Spleen (tissue), 11 donors: ENCODE measurements at regions not wholly inside any gene's neighbourhood (a gene's known extent, or its start where the extent isn't known, plus 50 kb on each side); places are given as distances from the start of the nearest gene placed in this dataset.

Experiments used
- DNase-seq: peaks from one replicate; pipeline ENCODE4 v3.0.0-alpha.2; 2020
- H3K27ac ChIP-seq, 8 donors: fragments of 200-600 bp; sonication (generic) in 7 of 8; 1 replicate in 4 of 8; 2 replicates in 4 of 8; pipeline versions ENCODE4 v1.5.0 to v1.8.0; 2016 to 2021; ENCODE audit warnings: inconsistent platforms in 4 of 8, mild to moderate bottlenecking in 4 of 8, moderate library complexity in 1 of 8
- H3K27me3 ChIP-seq, 7 donors: fragments of 200-600 bp; sonication (generic) in 6 of 7; replicated peaks in 1 of 7; 1 replicate in 4 of 7; 2 replicates in 3 of 7; pipeline versions ENCODE4 v1.5.0 to v1.8.0; 2016 to 2021; ENCODE audit warnings: inconsistent platforms in 3 of 7, mild to moderate bottlenecking in 1 of 7
- H3K36me3 ChIP-seq, 6 donors: fragments of 200-600 bp; sonication (generic) in 5 of 6; 1 replicate in 4 of 6; 2 replicates in 2 of 6; pipeline versions ENCODE4 v1.5.0 to v1.8.0; 2016 to 2021; ENCODE audit warnings: inconsistent platforms in 2 of 6
- H3K4me1 ChIP-seq, 6 donors: fragments of 200-600 bp; sonication (generic) in 5 of 6; 1 replicate in 3 of 6; 2 replicates in 3 of 6; pipeline versions ENCODE4 v1.5.0 to v1.8.0; 2016 to 2021; ENCODE audit warnings: inconsistent platforms in 3 of 6
- H3K4me3 ChIP-seq, 8 donors: fragments of 200-600 bp; sonication (generic) in 7 of 8; 1 replicate in 4 of 8; 2 replicates in 4 of 8; pipeline versions ENCODE4 v1.5.0 to v1.8.0; 2016 to 2021; ENCODE audit warnings: inconsistent platforms in 4 of 8, mild to moderate bottlenecking in 4 of 8, moderate library complexity in 2 of 8
- H3K9me3 ChIP-seq, 8 donors: fragments of 200-600 bp; sonication (generic) in 7 of 8; 1 replicate in 4 of 8; 2 replicates in 4 of 8; pipeline versions ENCODE4 v1.5.0 to v1.8.0; 2016 to 2021; ENCODE audit warnings: inconsistent platforms in 4 of 8
- POLR2A ChIP-seq, 3 donors: fragments of 450-650 bp; IDR thresholded peaks; one replicate each; pipeline ENCODE4 v1.5.1; 2017; ENCODE audit warnings: antibody characterized with exemption in 3 of 3, mild to moderate bottlenecking in 1 of 3
- POLR2AphosphoS5 ChIP-seq, 3 donors: sonication (generic); formaldehyde crosslinking; IDR thresholded peaks; one replicate each; pipeline ENCODE4 v1.5.1; 2017; ENCODE audit warnings: antibody characterized with exemption in 3 of 3
- WGBS, 5 donors: extraction: QIAGEN DNeasy Blood & Tissue Kit in 3 of 5; methylation state at CpG; one replicate each; pipeline versions ENCODE4 v1.1.5 to v1.1.7; 2013 to 2018; 5-methylcytosine and 5-hydroxymethylcytosine counted together
- intact Hi-C: fragments of 100-400 bp; cut with DNase I; formaldehyde crosslinking; loops from one replicate; pipeline ENCODE4 v1.15.0; 2023; ENCODE audit warnings: low total_unique reads
- TF ChIP-seq, protein P1 (sequence below), 11 experiments: fragments of 200-600 bp in 7 of 11; fragments of 450-650 bp in 4 of 11; sonication (generic) in 4 of 11; IDR thresholded peaks in 8 of 11; conservative IDR thresholded peaks in 3 of 11; 1 replicate in 7 of 11; 2 replicates in 4 of 11; pipeline versions ENCODE4 v1.4.0 to v1.8.0; 2016 to 2021; ENCODE audit warnings: antibody characterized with exemption in 11 of 11, inconsistent platforms in 4 of 11, mild to moderate bottlenecking in 1 of 11
- donor health status: healthy with polysubstance abuse.
- donor health status: DM: no; HTN: no; CAD: no; lungs with moderate emphysema.
- donor health status: DM: no; HTN: no; CAD: no.
- donor health status: Bipolar disorder and iron deficiency.
- donor health status: healthy.
- donor health status: DM: no; HTN: no; CAD: no.
- donor health status: DM: yes; HTN: yes; CAD: no.

GRCh38 chr9:126150411-126151030 lies 176.1 kb upstream of the MVB12B start:
- Histone ChIP-seq H3K27ac (peak overlapping the region in 2 of 8 donors; percentile 13 to 60), H3K4me1 (peaks cover 0 to 17% (median 0%) of the 10 kb centered on the region in 6 donors), H3K9me3 (no peaks in the 10 kb centered on the region), H3K4me3 (no peak overlapping the region), H3K27me3 (peaks cover 0 to 37% (median 0%) of the 10 kb centered on the region in 7 donors), H3K36me3 (no peaks in the 10 kb centered on the region)
- peak; percentile 47 for DNase-seq
- TF ChIP-seq, protein P1, sequence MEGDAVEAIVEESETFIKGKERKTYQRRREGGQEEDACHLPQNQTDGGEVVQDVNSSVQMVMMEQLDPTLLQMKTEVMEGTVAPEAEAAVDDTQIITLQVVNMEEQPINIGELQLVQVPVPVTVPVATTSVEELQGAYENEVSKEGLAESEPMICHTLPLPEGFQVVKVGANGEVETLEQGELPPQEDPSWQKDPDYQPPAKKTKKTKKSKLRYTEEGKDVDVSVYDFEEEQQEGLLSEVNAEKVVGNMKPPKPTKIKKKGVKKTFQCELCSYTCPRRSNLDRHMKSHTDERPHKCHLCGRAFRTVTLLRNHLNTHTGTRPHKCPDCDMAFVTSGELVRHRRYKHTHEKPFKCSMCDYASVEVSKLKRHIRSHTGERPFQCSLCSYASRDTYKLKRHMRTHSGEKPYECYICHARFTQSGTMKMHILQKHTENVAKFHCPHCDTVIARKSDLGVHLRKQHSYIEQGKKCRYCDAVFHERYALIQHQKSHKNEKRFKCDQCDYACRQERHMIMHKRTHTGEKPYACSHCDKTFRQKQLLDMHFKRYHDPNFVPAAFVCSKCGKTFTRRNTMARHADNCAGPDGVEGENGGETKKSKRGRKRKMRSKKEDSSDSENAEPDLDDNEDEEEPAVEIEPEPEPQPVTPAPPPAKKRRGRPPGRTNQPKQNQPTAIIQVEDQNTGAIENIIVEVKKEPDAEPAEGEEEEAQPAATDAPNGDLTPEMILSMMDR (IDR thresholded peaks at IDR 0.05 in 8 of 11, conservative IDR thresholded peaks at IDR 0.05 in 3 of 11): no peak
- 62 to 78% (median 66%) methylated on average over 6 of the region's 6 CpGs for WGBS, 5 donors
- intact Hi-C loops: no loop called here

GRCh38 chr9:126151031-126151685 lies 175.5 kb upstream of the MVB12B start:
- intact Hi-C loops: no loop called here
- Histone ChIP-seq H3K4me3 (no peak overlapping the region), H3K27ac (peak overlapping the region in 4 of 8 donors; percentile 37 to 60 (median 41)), H3K36me3 (no peaks in the 10 kb centered on the region), H3K27me3 (peaks cover 0 to 32% (median 0%) of the 10 kb centered on the region in 7 donors), H3K9me3 (no peaks in the 10 kb centered on the region), H3K4me1 (peaks cover 0 to 16% (median 0%) of the 10 kb centered on the region in 6 donors)
- no peak for TF ChIP-seq POLR2AphosphoS5 (IDR thresholded peaks at IDR 0.05)
- TF ChIP-seq, protein P1 (IDR thresholded peaks at IDR 0.05 in 8 of 11, conservative IDR thresholded peaks at IDR 0.05 in 3 of 11): no peak
- TF ChIP-seq POLR2A (IDR thresholded peaks at IDR 0.05): no peak
- peak; percentile 33 for DNase-seq
- 59 to 80% (median 73%) methylated on average over 14 of the region's 14 CpGs for WGBS, 5 donors

- Histone ChIP-seq H3K27ac (peak overlapping the region in 4 of 8 donors; percentile 37 to 60 (median 41)), H3K27me3 (peaks cover 0 to 29% (median 0%) of the 10 kb centered on the region in 7 donors), H3K4me3 (no peak overlapping the region), H3K4me1 (peaks cover 0 to 10% (median 0%) of the 10 kb centered on the region in 6 donors), H3K9me3 (no peaks in the 10 kb centered on the region), H3K36me3 (no peaks in the 10 kb centered on the region)
- 48 to 81% (median 56%) methylated on average over 3 to 5 of the region's 5 CpGs for WGBS, 5 donors
- intact Hi-C loops: no loop called here
- DNase-seq: peak; percentile 30
- TF ChIP-seq POLR2AphosphoS5 (IDR thresholded peaks at IDR 0.05): no peak
- no peak for TF ChIP-seq POLR2A (IDR thresholded peaks at IDR 0.05)
- TF ChIP-seq, protein P1 (IDR thresholded peaks at IDR 0.05 in 8 of 11, conservative IDR thresholded peaks at IDR 0.05 in 3 of 11): no peak
These were observed 174.9 kb upstream of the MVB12B start for GRCh38 chr9:126151686-126152134.
